DOHH2 (cell line): ENCODE measurements at regions not wholly inside any gene's neighbourhood (a gene's known extent, or its start where the extent isn't known, plus 50 kb on each side); places are given as distances from the start of the nearest gene placed in this dataset.

Experiments used
- H3F3A ChIP-seq: fragments of 200-600 bp; sonication (generic), shearing (Covaris generic); 2 replicates; pipeline ENCODE4 v1.6.0; 2016; ENCODE audit warnings: antibody characterized with exemption, mild to moderate bottlenecking; ENCODE audit not compliant: control insufficient read depth, insufficient read depth
- H3K27ac ChIP-seq: fragments of 200-600 bp; sonication (generic); 2 replicates; pipeline ENCODE4 v1.5.1; 2014; ENCODE audit warnings: low read depth, mild to moderate bottlenecking, low read length, moderate library complexity
- H3K27me3 ChIP-seq: fragments of 200-600 bp; sonication (generic); 2 replicates; pipeline ENCODE4 v1.6.1; 2014; ENCODE audit warnings: mild to moderate bottlenecking, low read length, mixed read lengths; ENCODE audit not compliant: control insufficient read depth
- H3K36me3 ChIP-seq: fragments of 200-600 bp; sonication (generic); 2 replicates; pipeline ENCODE4 v1.6.1; 2014; ENCODE audit warnings: mild to moderate bottlenecking, low read length, moderate library complexity, mixed read lengths; ENCODE audit not compliant: control insufficient read depth
- H3K4me1 ChIP-seq: fragments of 200-600 bp; sonication (generic); 2 replicates; pipeline ENCODE4 v1.6.1; 2014; ENCODE audit warnings: mild to moderate bottlenecking, low read length, mixed read lengths; ENCODE audit not compliant: control insufficient read depth
- H3K4me2 ChIP-seq: fragments of 200-600 bp; sonication (generic); 2 replicates; pipeline ENCODE4 v1.6.0; 2014; ENCODE audit warnings: mild to moderate bottlenecking, low read length, moderate library complexity
- H3K4me3 ChIP-seq: fragments of 200-600 bp; sonication (generic); 2 replicates; pipeline ENCODE4 v1.5.1; 2014; ENCODE audit warnings: mild to moderate bottlenecking, low read length, mixed read lengths
- H3K79me2 ChIP-seq: fragments of 200-600 bp; sonication (generic); 2 replicates; pipeline ENCODE4 v1.6.1; 2014; ENCODE audit warnings: mild to moderate bottlenecking, low read length, mixed read lengths; ENCODE audit not compliant: control insufficient read depth
- H3K9me2 ChIP-seq: fragments of 200-600 bp; sonication (generic); replicated peaks from 2 replicates; pipeline ENCODE4 v1.6.1; 2014; ENCODE audit warnings: mild to moderate bottlenecking, low read length, mixed read lengths; ENCODE audit not compliant: control insufficient read depth
- H3K9me3 ChIP-seq: fragments of 200-600 bp; sonication (generic); 2 replicates; pipeline ENCODE4 v1.6.1; 2014; ENCODE audit warnings: antibody characterized with exemption, low read length, mixed read lengths; ENCODE audit not compliant: control insufficient read depth, insufficient read depth
- H4K20me1 ChIP-seq: fragments of 200-600 bp; sonication (generic); 2 replicates; pipeline ENCODE4 v1.6.0; 2014; ENCODE audit warnings: low read depth, mild to moderate bottlenecking, antibody characterized with exemption, low read length, moderate library complexity; ENCODE audit not compliant: control insufficient read depth, insufficient read depth
- CTCF ChIP-seq: fragments of 200-600 bp; sonication (generic); IDR thresholded peaks from one replicate; pipeline ENCODE4 v1.5.1; 2014; ENCODE audit warnings: antibody characterized with exemption, mild to moderate bottlenecking, low read depth, low read length; ENCODE audit not compliant: poor library complexity, severe bottlenecking
- EZH2phosphoT487 ChIP-seq: fragments of 200-600 bp; sonication (generic); IDR thresholded peaks from 2 replicates; pipeline ENCODE4 v1.6.1; 2017; ENCODE audit warnings: borderline replicate concordance, mild to moderate bottlenecking, antibody characterized with exemption, low read length, moderate library complexity, mixed read lengths

DNA sequence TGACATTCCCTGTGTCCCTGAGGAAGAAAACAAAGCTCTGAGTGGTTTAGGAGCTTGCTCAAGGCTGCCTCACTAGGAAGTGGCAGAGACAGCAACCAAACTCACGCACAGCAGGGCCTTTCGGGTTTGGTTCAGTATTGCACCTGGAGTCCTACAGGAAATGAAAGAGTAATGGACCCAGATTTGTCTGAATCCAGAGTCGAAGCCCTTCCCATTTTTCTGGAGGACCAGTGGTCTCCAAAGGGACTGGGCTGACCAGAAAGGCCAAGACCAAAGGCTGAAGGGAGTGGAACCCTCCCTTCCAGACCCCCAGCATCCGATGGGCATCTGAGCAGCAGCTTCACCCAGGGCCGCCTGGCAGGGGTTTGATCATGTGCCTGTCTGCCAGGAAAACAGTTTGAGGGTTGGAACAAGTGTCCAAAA is 85.5 kb upstream of the RPL38 start:
- TF ChIP-seq EZH2phosphoT487, result no peak
- H3K4me3 ChIP-seq, result no peak overlapping the region
- H3F3A ChIP-seq, result no peaks in the 10 kb centered on the region
- H3K9me2 ChIP-seq, result no peaks in the 10 kb centered on the region
- H4K20me1 ChIP-seq, result no peaks in the 10 kb centered on the region
- H3K9me3 ChIP-seq, result no peaks in the 10 kb centered on the region
- no peaks in the 10 kb centered on the region for H3K79me2 ChIP-seq
- H3K27ac ChIP-seq, result no peak overlapping the region
- H3K36me3 ChIP-seq, result no peaks in the 10 kb centered on the region
- no peaks in the 10 kb centered on the region for H3K27me3 ChIP-seq
- H3K4me1 ChIP-seq, result no peaks in the 10 kb centered on the region
- no peak overlapping the region for H3K4me2 ChIP-seq

DNA sequence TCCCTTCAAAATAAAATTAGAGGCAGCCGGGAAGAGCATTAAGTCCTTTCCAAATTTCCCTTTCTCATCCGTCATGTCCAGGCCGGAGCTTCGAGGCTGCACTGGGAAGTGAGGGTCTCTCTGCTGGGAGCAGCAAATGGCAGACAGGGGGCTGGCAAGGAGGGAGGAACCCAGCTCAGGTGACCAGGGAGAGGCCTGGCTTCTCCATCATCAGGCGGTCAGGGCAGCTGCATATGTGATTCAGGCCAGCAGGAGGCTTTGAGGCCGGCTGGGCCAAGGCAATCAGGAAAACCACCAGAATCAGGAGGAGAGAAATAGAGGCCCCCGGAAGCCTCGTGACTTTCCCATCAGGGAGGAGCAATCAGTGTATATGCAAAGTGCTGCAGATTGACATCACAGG is 85.0 kb upstream of the RPL38 start:
- Histone ChIP-seq H3K36me3 (no peaks in the 10 kb centered on the region), H3F3A (no peaks in the 10 kb centered on the region), H3K9me2 (no peaks in the 10 kb centered on the region), H3K4me2 (no peak overlapping the region), H4K20me1 (no peaks in the 10 kb centered on the region), H3K4me3 (no peak overlapping the region), H3K79me2 (no peaks in the 10 kb centered on the region), H3K27me3 (no peaks in the 10 kb centered on the region), H3K9me3 (no peaks in the 10 kb centered on the region), H3K4me1 (no peaks in the 10 kb centered on the region), H3K27ac (no peak overlapping the region)
- TF ChIP-seq CTCF (no peak), EZH2phosphoT487 (no peak)

GRCh38 chr17:74119049-74119580 is 84.4 kb upstream of the RPL38 start:
- TF ChIP-seq EZH2phosphoT487, result no peak
- no peak for TF ChIP-seq CTCF
- Histone ChIP-seq H3K4me2 (no peak overlapping the region), H3K27me3 (no peaks in the 10 kb centered on the region), H3K4me1 (no peaks in the 10 kb centered on the region), H3K36me3 (no peaks in the 10 kb centered on the region), H3F3A (no peaks in the 10 kb centered on the region), H3K27ac (no peak overlapping the region), H4K20me1 (no peaks in the 10 kb centered on the region), H3K4me3 (no peak overlapping the region), H3K79me2 (no peaks in the 10 kb centered on the region), H3K9me3 (no peaks in the 10 kb centered on the region), H3K9me2 (no peaks in the 10 kb centered on the region)

DNA sequence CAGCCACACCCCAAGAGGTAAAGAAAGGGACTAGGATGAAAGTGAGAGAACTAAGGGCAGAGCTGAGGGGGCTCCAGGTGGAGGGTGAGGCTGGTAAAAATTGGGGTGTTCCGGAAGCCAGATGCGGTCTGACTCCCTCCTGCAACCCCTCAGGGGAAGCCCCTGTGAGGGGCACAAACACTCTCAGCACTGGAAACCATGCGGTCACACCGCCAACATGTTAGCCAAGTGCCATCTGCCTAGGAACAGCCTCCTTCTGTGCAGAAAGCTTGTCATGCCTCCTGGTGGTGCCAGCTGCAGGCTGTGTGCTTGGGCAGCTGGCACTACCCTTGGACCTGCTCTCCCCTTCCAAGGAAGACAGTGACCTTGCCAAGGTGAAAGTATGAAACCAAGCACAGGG is 83.5 kb upstream of the RPL38 start:
- Histone ChIP-seq H3K9me2 (no peaks in the 10 kb centered on the region), H3K4me2 (no peak overlapping the region), H3F3A (no peaks in the 10 kb centered on the region), H3K9me3 (no peaks in the 10 kb centered on the region), H3K27ac (no peak overlapping the region), H3K27me3 (no peaks in the 10 kb centered on the region), H3K79me2 (no peaks in the 10 kb centered on the region), H3K36me3 (no peaks in the 10 kb centered on the region), H3K4me1 (no peaks in the 10 kb centered on the region), H3K4me3 (no peak overlapping the region), H4K20me1 (no peaks in the 10 kb centered on the region)
- TF ChIP-seq EZH2phosphoT487 (no peak), CTCF (no peak)
